IMR-90 (cell line): ENCODE measurements at regions not wholly inside any gene's neighbourhood (a gene's known extent, or its start where the extent isn't known, plus 50 kb on each side); places are given as distances from the start of the nearest gene placed in this dataset.

Experiments
- ATAC-seq: fragments of 200-7000 bp; cut with Tn5 transposase; 2 replicates; pipeline ENCODE4 v1.9.1; 2020; ENCODE audit warnings: low read depth, mild to moderate bottlenecking, moderate library complexity
- BruUV-seq: library from RNA; stranded (reverse); fragments of 400-500 nt; replicated peaks from 2 replicates; lab custom pipeline; 2021; lab: Mats Ljungman, UMichigan
- CTCF ChIA-PET: fragments of 300-600 bp; formaldehyde crosslinking; extraction: SDS; loops from one replicate; lab custom pipeline; 2021; ENCODE audit warnings: antibody characterized with exemption; lab: Yijun Ruan, JAX
- POLR2A ChIA-PET: fragments of 300-600 bp; sonication (Branson Sonifier 250); formaldehyde crosslinking; loops from one replicate; lab custom pipeline; 2022; ENCODE audit warnings: antibody characterized with exemption; ENCODE audit not compliant: unreplicated experiment; lab: Charles Lee
- DNase-seq: peaks from one replicate; pipeline ENCODE4 v3.0.0; 2013
- H2AFZ ChIP-seq: replicated peaks from 2 replicates; pipeline ENCODE3; 2013; ENCODE audit warnings: low read length, mild to moderate bottlenecking; ENCODE audit not compliant: poor library complexity
- H2AK5ac ChIP-seq: 2 replicates; pipeline ENCODE4 v1.6.1; 2013; ENCODE audit warnings: low read depth, low read length, inconsistent platforms
- H2AK9ac ChIP-seq: replicated peaks from 2 replicates; pipeline ENCODE3; 2013; ENCODE audit warnings: mild to moderate bottlenecking, low read depth, low read length, moderate library complexity; ENCODE audit not compliant: poor library complexity
- H2BK120ac ChIP-seq: 2 replicates; pipeline ENCODE4 v1.6.1; 2013; ENCODE audit warnings: low read depth, low read length, inconsistent platforms
- H2BK15ac ChIP-seq: 3 replicates; pipeline ENCODE4 v1.6.1; 2013; ENCODE audit warnings: low read depth, low read length, inconsistent platforms
- H2BK20ac ChIP-seq: 2 replicates; pipeline ENCODE4 v1.6.1; 2013; ENCODE audit warnings: low read depth, mild to moderate bottlenecking, inconsistent platforms, low read length, moderate library complexity
- H2BK5ac ChIP-seq: 2 replicates; pipeline ENCODE4 v1.6.1; 2013; ENCODE audit warnings: mild to moderate bottlenecking, low read depth, low read length, inconsistent platforms; ENCODE audit not compliant: poor library complexity, severe bottlenecking
- H3K14ac ChIP-seq: replicated peaks from 2 replicates; pipeline ENCODE4 v1.6.1; 2013; ENCODE audit warnings: low read depth, low read length, inconsistent platforms
- H3K18ac ChIP-seq: 2 replicates; pipeline ENCODE4 v1.6.1; 2013; ENCODE audit warnings: low read depth, low read length, control low read depth
- H3K23ac ChIP-seq: 2 replicates; pipeline ENCODE4 v1.6.1; 2013; ENCODE audit warnings: low read depth, low read length, inconsistent platforms
- H3K27ac ChIP-seq: 2 replicates; pipeline ENCODE4 v1.5.1; 2013; ENCODE audit warnings: mild to moderate bottlenecking, control low read depth, low read length; ENCODE audit not compliant: insufficient read depth
- H3K27me3 ChIP-seq: 2 replicates; pipeline ENCODE4 v1.6.1; 2013; ENCODE audit warnings: low read length; ENCODE audit not compliant: control insufficient read depth, insufficient read depth
- H3K36me3 ChIP-seq: 2 replicates; pipeline ENCODE4 v1.6.1; 2013; ENCODE audit warnings: low read length, mixed read lengths; ENCODE audit not compliant: control insufficient read depth, insufficient read depth
- H3K4ac ChIP-seq: 2 replicates; pipeline ENCODE4 v1.6.1; 2013; ENCODE audit warnings: low read depth, low read length, inconsistent platforms
- H3K4me1 ChIP-seq: 2 replicates; pipeline ENCODE4 v1.6.1; 2013; ENCODE audit warnings: low read length, mixed read lengths; ENCODE audit not compliant: control insufficient read depth, insufficient read depth
- H3K4me2 ChIP-seq: 2 replicates; pipeline ENCODE4 v1.6.1; 2013; ENCODE audit warnings: low read depth, mild to moderate bottlenecking, control low read depth, low read length, moderate library complexity
- H3K4me3 ChIP-seq: 2 replicates; pipeline ENCODE4 v1.5.1; 2013; ENCODE audit warnings: low read depth, mild to moderate bottlenecking, control low read depth, low read length, moderate library complexity; ENCODE audit not compliant: insufficient read depth
- H3K56ac ChIP-seq: 2 replicates; pipeline ENCODE4 v1.6.1; 2013; ENCODE audit warnings: low read length, inconsistent platforms; ENCODE audit not compliant: insufficient read depth; ENCODE audit errors: extremely low read depth
- H3K79me1 ChIP-seq, 2 experiments: 2 replicates each; pipeline ENCODE4 v1.6.1; 2013; ENCODE audit warnings: low read length in 2 of 2, inconsistent platforms in 1 of 2, low read depth in 1 of 2
- H3K9ac ChIP-seq: 2 replicates; pipeline ENCODE4 v1.6.1; 2013; ENCODE audit warnings: low read depth, low read length, control low read depth
- H3K9me1 ChIP-seq: 2 replicates; pipeline ENCODE4 v1.6.1; 2013; ENCODE audit warnings: low read length, inconsistent platforms; ENCODE audit not compliant: insufficient read depth
- H3K9me3 ChIP-seq: 2 replicates; pipeline ENCODE4 v1.6.1; 2013; ENCODE audit warnings: low read length; ENCODE audit not compliant: control insufficient read depth, insufficient read depth
- H4K20me1 ChIP-seq: 2 replicates; pipeline ENCODE4 v1.6.1; 2013; ENCODE audit warnings: low read length, inconsistent platforms; ENCODE audit not compliant: insufficient read depth
- H4K5ac ChIP-seq: 2 replicates; pipeline ENCODE4 v1.6.1; 2013; ENCODE audit warnings: mild to moderate bottlenecking, low read depth, low read length, control low read depth
- H4K8ac ChIP-seq, 2 experiments: 2 replicates each; pipeline ENCODE4 v1.6.1; 2013; ENCODE audit warnings: low read depth in 2 of 2, low read length in 2 of 2, control low read depth in 1 of 2, inconsistent platforms in 1 of 2
- H4K91ac ChIP-seq: 2 replicates; pipeline ENCODE4 v1.6.1; 2013; ENCODE audit warnings: low read depth, low read length, inconsistent platforms; ENCODE audit not compliant: insufficient read depth
- MXI1 ChIP-seq: IDR thresholded peaks from 2 replicates; pipeline ENCODE4 v1.6.1; 2012; ENCODE audit warnings: low read depth, mild to moderate bottlenecking, low read length, moderate library complexity, borderline replicate concordance
- POLR2A ChIP-seq: IDR thresholded peaks from 2 replicates; pipeline ENCODE4 v1.6.1; 2012; ENCODE audit warnings: mild to moderate bottlenecking, low read depth, low read length
- WGBS, 2 experiments: methylation state at CpG; one replicate each; pipeline versions ENCODE4 v1.1.5 to v1.1.7; 2013; ENCODE audit warnings: missing lambda C conversion rate in 2 of 2; ENCODE audit not compliant: insufficient read length in 1 of 2; ENCODE audit errors: extremely low coverage in 2 of 2; 5-methylcytosine and 5-hydroxymethylcytosine counted together
- dilution Hi-C: fragments of 300-500 bp; cut with HindIII; formaldehyde crosslinking; loops from one replicate; pipeline ENCODE4 v1.14.3; 2018; ENCODE audit warnings: low sequenced_read_pairs; ENCODE audit not compliant: unreplicated experiment
- in situ Hi-C: fragments of 300-500 bp; cut with MboI; formaldehyde crosslinking; loops from 3 replicates; pipeline ENCODE4 v1.14.3; 2019; ENCODE audit warnings: low sequenced_read_pairs, inconsistent platforms, mixed read lengths
- intact Hi-C: fragments of 100-400 bp; cut with micrococcal nuclease; formaldehyde crosslinking; loops from 2 replicates; pipeline ENCODE4 v1.10.0; 2022

GRCh38 chr5:167356374-167356773 lies 935.1 kb upstream of the WWC1 start:
- Histone ChIP-seq H3K4ac (no peak overlapping the region), H2AK9ac (no peak overlapping the region), H3K14ac (no peak overlapping the region), H3K9ac (no peak overlapping the region), H4K20me1 (no peaks in the 10 kb centered on the region), H4K5ac (no peak overlapping the region), H3K18ac (no peak overlapping the region), H3K4me2 (no peak overlapping the region), H2BK120ac (no peak overlapping the region), H2AFZ (no peak overlapping the region), H3K56ac (no peak overlapping the region), H4K91ac (no peak overlapping the region), H3K27me3 (no peaks in the 10 kb centered on the region), H2BK20ac (no peak overlapping the region), H3K9me1 (no peaks in the 10 kb centered on the region), H3K4me1 (no peaks in the 10 kb centered on the region), H3K9me3 (peaks cover 3% of the 10 kb centered on the region; the same call in 1 of the 2 replicates), H3K27ac (no peak overlapping the region), H3K36me3 (no peaks in the 10 kb centered on the region), H3K23ac (no peak overlapping the region), H3K79me1 (no peaks in the 10 kb centered on the region), H3K4me3 (no peak overlapping the region), H4K8ac (no peak overlapping the region), H2BK15ac (no peak overlapping the region), H2BK5ac (no peak overlapping the region), H2AK5ac (no peak overlapping the region)
- no TSS peak for BruUV-seq
- no peak for ATAC-seq
- intact Hi-C loops = no loop called here
- WGBS, 2 experiments = no CpG with 5 or more reads among the region's 1 CpG
- DNase-seq = no peak
- POLR2A ChIA-PET = no interaction called here
- CTCF ChIA-PET = no interaction called here
- in situ Hi-C loops = no loop called here
- dilution Hi-C loops = no loop called here
- TF ChIP-seq MXI1 = no peak
- no peak for TF ChIP-seq POLR2A
